HCT116 (cell line): ENCODE measurements at regions not wholly inside any gene's neighbourhood (a gene's known extent, or its start where the extent isn't known, plus 50 kb on each side); places are given as distances from the start of the nearest gene placed in this dataset.

ENCODE experiments used
- POLR2A ChIP-seq: IDR thresholded peaks from 2 replicates; pipeline ENCODE4 v1.7.0; 2011; ENCODE audit warnings: borderline replicate concordance; ENCODE audit not compliant: insufficient read depth, insufficient read length; ENCODE audit errors: extremely low read depth
- SIN3A ChIP-seq: IDR thresholded peaks from 2 replicates; pipeline ENCODE4 v1.6.1; 2012; ENCODE audit warnings: low read depth
- YY1 ChIP-seq: IDR thresholded peaks from 2 replicates; pipeline ENCODE4 v1.6.1; 2011; ENCODE audit warnings: low read length, low read depth, moderate library complexity, mild to moderate bottlenecking; ENCODE audit not compliant: insufficient replicate concordance; ENCODE audit errors: extremely low read depth
- TF ChIP-seq, protein P1 (sequence below), 3 experiments: fragments of 200-600 bp in 1 of 3; sonication (generic) in 1 of 3; IDR thresholded peaks in 2 of 3; conservative IDR thresholded peaks in 1 of 3; 2 replicates each; pipeline ENCODE4 v1.5.1; 2012 to 2017; ENCODE audit warnings: low read depth in 2 of 3, low read length in 2 of 3, antibody characterized with exemption in 1 of 3, borderline replicate concordance in 1 of 3, control low read depth in 1 of 3, mild to moderate bottlenecking in 1 of 3, mixed read lengths in 1 of 3, mixed run types in 1 of 3, moderate library complexity in 1 of 3; ENCODE audit not compliant: insufficient read depth in 1 of 3
- TF ChIP-seq, protein P2 (sequence below): IDR thresholded peaks from 2 replicates; pipeline ENCODE4 v1.6.1; 2012; ENCODE audit warnings: low read depth

DNA sequence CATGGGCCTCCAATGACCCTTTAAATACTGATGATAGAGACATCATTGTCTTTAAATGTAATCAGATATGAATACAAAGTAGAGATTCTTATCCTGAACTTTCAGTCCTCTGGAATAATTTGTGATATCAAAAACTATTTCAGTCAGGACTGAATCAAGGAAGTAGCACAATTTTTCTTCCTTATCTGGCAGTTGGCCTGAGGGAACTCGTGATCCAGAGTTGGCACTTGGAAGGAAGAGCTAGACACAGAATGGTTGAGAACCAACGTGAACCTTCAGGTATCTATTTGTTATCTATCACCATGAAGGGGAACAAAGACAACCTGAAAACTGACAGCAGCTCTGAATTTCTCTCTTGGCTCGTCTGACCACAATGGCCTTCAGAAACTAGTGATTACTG is 269.3 kb downstream of the PRDM9 start:
- no peak for TF ChIP-seq YY1
- TF ChIP-seq, protein P1, sequence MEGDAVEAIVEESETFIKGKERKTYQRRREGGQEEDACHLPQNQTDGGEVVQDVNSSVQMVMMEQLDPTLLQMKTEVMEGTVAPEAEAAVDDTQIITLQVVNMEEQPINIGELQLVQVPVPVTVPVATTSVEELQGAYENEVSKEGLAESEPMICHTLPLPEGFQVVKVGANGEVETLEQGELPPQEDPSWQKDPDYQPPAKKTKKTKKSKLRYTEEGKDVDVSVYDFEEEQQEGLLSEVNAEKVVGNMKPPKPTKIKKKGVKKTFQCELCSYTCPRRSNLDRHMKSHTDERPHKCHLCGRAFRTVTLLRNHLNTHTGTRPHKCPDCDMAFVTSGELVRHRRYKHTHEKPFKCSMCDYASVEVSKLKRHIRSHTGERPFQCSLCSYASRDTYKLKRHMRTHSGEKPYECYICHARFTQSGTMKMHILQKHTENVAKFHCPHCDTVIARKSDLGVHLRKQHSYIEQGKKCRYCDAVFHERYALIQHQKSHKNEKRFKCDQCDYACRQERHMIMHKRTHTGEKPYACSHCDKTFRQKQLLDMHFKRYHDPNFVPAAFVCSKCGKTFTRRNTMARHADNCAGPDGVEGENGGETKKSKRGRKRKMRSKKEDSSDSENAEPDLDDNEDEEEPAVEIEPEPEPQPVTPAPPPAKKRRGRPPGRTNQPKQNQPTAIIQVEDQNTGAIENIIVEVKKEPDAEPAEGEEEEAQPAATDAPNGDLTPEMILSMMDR (IDR thresholded peaks at IDR 0.05 in 2 of 3, conservative IDR thresholded peaks at IDR 0.05 in 1 of 3; ENCODE audit: borderline replicate concordance in 1 of 3, insufficient read depth in 1 of 3, low read depth in 2 of 3, low read length in 2 of 3) = no peak
- no peak for TF ChIP-seq POLR2A
- no peak for TF ChIP-seq SIN3A
- TF ChIP-seq, protein P2, sequence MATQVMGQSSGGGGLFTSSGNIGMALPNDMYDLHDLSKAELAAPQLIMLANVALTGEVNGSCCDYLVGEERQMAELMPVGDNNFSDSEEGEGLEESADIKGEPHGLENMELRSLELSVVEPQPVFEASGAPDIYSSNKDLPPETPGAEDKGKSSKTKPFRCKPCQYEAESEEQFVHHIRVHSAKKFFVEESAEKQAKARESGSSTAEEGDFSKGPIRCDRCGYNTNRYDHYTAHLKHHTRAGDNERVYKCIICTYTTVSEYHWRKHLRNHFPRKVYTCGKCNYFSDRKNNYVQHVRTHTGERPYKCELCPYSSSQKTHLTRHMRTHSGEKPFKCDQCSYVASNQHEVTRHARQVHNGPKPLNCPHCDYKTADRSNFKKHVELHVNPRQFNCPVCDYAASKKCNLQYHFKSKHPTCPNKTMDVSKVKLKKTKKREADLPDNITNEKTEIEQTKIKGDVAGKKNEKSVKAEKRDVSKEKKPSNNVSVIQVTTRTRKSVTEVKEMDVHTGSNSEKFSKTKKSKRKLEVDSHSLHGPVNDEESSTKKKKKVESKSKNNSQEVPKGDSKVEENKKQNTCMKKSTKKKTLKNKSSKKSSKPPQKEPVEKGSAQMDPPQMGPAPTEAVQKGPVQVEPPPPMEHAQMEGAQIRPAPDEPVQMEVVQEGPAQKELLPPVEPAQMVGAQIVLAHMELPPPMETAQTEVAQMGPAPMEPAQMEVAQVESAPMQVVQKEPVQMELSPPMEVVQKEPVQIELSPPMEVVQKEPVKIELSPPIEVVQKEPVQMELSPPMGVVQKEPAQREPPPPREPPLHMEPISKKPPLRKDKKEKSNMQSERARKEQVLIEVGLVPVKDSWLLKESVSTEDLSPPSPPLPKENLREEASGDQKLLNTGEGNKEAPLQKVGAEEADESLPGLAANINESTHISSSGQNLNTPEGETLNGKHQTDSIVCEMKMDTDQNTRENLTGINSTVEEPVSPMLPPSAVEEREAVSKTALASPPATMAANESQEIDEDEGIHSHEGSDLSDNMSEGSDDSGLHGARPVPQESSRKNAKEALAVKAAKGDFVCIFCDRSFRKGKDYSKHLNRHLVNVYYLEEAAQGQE = no peak
